ENCODE measurements at regions not wholly inside any gene's neighbourhood (a gene's known extent, or its start where the extent isn't known, plus 50 kb on each side); places are given as distances from the start of the nearest gene placed in this dataset.

DNA sequence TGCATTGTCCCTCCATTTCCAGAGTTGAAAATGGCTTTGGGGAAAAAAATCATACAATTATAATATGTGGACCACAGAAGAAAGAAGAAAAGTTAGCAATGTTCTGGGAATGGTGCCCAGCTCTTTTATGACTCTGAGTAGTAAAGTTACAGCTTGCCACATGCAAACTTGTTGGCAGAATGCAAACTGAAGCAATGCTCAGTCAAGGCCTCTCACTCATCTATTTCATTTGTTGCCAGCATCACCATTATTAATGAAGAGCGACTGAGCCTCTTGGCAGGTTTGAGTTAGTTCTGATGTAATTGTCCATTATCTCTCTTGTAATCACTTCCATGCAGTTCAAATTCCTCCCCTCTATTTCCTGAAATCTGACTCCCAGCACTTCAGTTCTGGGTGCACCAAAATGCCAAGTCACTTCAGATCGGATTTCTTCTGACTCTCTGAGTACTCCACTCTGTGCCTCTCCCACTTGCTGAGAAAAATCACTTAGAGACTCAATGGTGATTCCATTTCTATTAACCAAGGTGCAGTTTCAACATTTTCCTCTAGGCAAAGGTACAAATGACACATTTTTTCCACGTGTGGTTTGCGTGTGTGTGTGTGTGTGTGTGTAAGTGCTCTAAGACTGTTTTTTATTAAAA lies 154.4 kb upstream of the STMND1 start (continued):
- TF ChIP-seq GABPA (tag; conservative IDR thresholded peaks at IDR 0.05; ENCODE audit: low read depth) (peak; percentile 57), HMG20B (CRISPR knock-in tag; IDR thresholded peaks at IDR 0.05) (no peak), MAFG (tag; conservative IDR thresholded peaks at IDR 0.05) (peak; percentile 86), TCF3 (CRISPR knock-in tag; IDR thresholded peaks at IDR 0.05) (no peak), RBBP5 (IDR thresholded peaks at IDR 0.05; ENCODE audit: borderline replicate concordance, insufficient read depth, low read length, poor library complexity, severe bottlenecking) (no peak), FOSL1 (tag; conservative IDR thresholded peaks at IDR 0.05) (0 out of 2 replicates have a peak, but pooled peaks have one; percentile 13), LCOR (CRISPR knock-in tag; IDR thresholded peaks at IDR 0.05) (no peak), NFE2 (IDR thresholded peaks at IDR 0.05; ENCODE audit: low read depth) (peak; percentile 95), PBX2 (CRISPR knock-in tag; IDR thresholded peaks at IDR 0.05; ENCODE audit: low read depth) (no peak), PBX2 (tag; conservative IDR thresholded peaks at IDR 0.05; ENCODE audit: low read depth) (0 out of 2 replicates have a peak, but pooled peaks have one; percentile 42), ELF1 (tag; IDR thresholded peaks at IDR 0.05) (peak; percentile 85), EP300 (IDR thresholded peaks at IDR 0.05; ENCODE audit: low read length) (peak; percentile 37), ARID1B (IDR thresholded peaks at IDR 0.05) (peak; percentile 69), TEAD4 (IDR thresholded peaks at IDR 0.05; ENCODE audit: low read length) (peak; percentile 70; the same call in 1 of the 2 replicates), TEAD4 (CRISPR knock-in tag; IDR thresholded peaks at IDR 0.05; ENCODE audit: borderline replicate concordance) (no peak), CCNT2 (IDR thresholded peaks at IDR 0.05; ENCODE audit: borderline replicate concordance, extremely low read depth, insufficient read length, low read depth, low read length) (peak; percentile 17), ZNF583 (CRISPR knock-in tag; IDR thresholded peaks at IDR 0.05) (no peak), JUND (IDR thresholded peaks at IDR 0.05; ENCODE audit: borderline replicate concordance, low read depth, low read length) (peak; percentile 62; the same call in 1 of the 2 replicates), JUND (tag; IDR thresholded peaks at IDR 0.05; ENCODE audit: borderline replicate concordance, low read depth, low read length) (peak; percentile 45; the same call in 1 of the 3 replicates), DPF2 (IDR thresholded peaks at IDR 0.05) (peak; percentile 46; the same call in 1 of the 2 replicates), CC2D1A (IDR thresholded peaks at IDR 0.05) (no peak), ZNF395 (CRISPR knock-in tag; IDR thresholded peaks at IDR 0.05) (no peak), SAFB (IDR thresholded peaks at IDR 0.05; ENCODE audit: borderline replicate concordance, low read depth, low read length) (no peak), ZNF764 (CRISPR knock-in tag; IDR thresholded peaks at IDR 0.05; ENCODE audit: low read depth) (no peak), ZFP91 (CRISPR knock-in tag; IDR thresholded peaks at IDR 0.05) (no peak)

Data from K562 (cell line).